ENCODE measurements at regions not wholly inside any gene's neighbourhood (a gene's known extent, or its start where the extent isn't known, plus 50 kb on each side); places are given as distances from the start of the nearest gene placed in this dataset.

GRCh38 chr14:57071639-57072038, 197.1 kb downstream of the EXOC5 start:
- Histone ChIP-seq H2AFZ (ENCODE audit: low read length) (no peak overlapping the region), H3K9ac (ENCODE audit: insufficient read depth, low read depth, low read length) (no peak overlapping the region), H3K4me3 (replicated peaks in 1 of 3; ENCODE audit: insufficient read depth in 1 of 3, low read depth in 2 of 3, low read length in 3 of 3) (no peak overlapping the region), H3K9me3 (ENCODE audit: low read length) (no peaks in the 10 kb centered on the region), H3K36me3 (replicated peaks in 1 of 2; ENCODE audit: control insufficient read depth in 1 of 2, insufficient read depth in 2 of 2, low read length in 2 of 2) (no peaks in the 10 kb centered on the region), H4K20me1 (ENCODE audit: insufficient read depth, low read length) (no peaks in the 10 kb centered on the region), H3K79me2 (ENCODE audit: insufficient read depth, low read length) (no peaks in the 10 kb centered on the region), H3K4me2 (ENCODE audit: low read depth, low read length) (no peak overlapping the region), H3K4me1 (ENCODE audit: insufficient read depth, low read length) (no peaks in the 10 kb centered on the region), H3K27me3 (ENCODE audit: control insufficient read depth in 1 of 2, insufficient read depth in 2 of 2, low read length in 2 of 2) (0 out of 5 replicates have a peak, but pooled peaks cover 0 to 10% of the 10 kb centered on the region in 2 experiments), H3K27ac (ENCODE audit: extremely low read length, insufficient read depth, low read length) (no peak overlapping the region)
- no peak for DNase-seq (ENCODE audit: low spot score)
- TF ChIP-seq ERF (CRISPR knock-in tag; IDR thresholded peaks at IDR 0.05), result no peak
- TF ChIP-seq MXD4 (CRISPR knock-in tag; IDR thresholded peaks at IDR 0.05), result no peak
- no peak for TF ChIP-seq SMC3 (IDR thresholded peaks at IDR 0.05; ENCODE audit: low read length)
- TF ChIP-seq FOXA3 (CRISPR knock-in tag; IDR thresholded peaks at IDR 0.05), result no peak
- no peak for TF ChIP-seq ZNF282 (IDR thresholded peaks at IDR 0.05; ENCODE audit: partially characterized antibody)
- TF ChIP-seq EHMT2 (IDR thresholded peaks at IDR 0.05; ENCODE audit: borderline replicate concordance, low read depth, low read length), result no peak
- TF ChIP-seq CBX5 (CRISPR knock-in tag; IDR thresholded peaks at IDR 0.05; ENCODE audit: borderline replicate concordance), result no peak
- TF ChIP-seq ZSCAN31 (CRISPR knock-in tag; IDR thresholded peaks at IDR 0.05; ENCODE audit: low read depth), result no peak
- TF ChIP-seq ZNF737 (CRISPR knock-in tag; IDR thresholded peaks at IDR 0.05; ENCODE audit: borderline replicate concordance), result no peak
- no peak for TF ChIP-seq ARNT2 (CRISPR knock-in tag; IDR thresholded peaks at IDR 0.05; ENCODE audit: low read depth)
- no peak for TF ChIP-seq ZFP41 (CRISPR knock-in tag; IDR thresholded peaks at IDR 0.05; ENCODE audit: borderline replicate concordance)
- TF ChIP-seq, protein P1, sequence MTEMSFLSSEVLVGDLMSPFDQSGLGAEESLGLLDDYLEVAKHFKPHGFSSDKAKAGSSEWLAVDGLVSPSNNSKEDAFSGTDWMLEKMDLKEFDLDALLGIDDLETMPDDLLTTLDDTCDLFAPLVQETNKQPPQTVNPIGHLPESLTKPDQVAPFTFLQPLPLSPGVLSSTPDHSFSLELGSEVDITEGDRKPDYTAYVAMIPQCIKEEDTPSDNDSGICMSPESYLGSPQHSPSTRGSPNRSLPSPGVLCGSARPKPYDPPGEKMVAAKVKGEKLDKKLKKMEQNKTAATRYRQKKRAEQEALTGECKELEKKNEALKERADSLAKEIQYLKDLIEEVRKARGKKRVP (CRISPR knock-in tag; IDR thresholded peaks at IDR 0.05), result no peak
- no peak for TF ChIP-seq CREM (IDR thresholded peaks at IDR 0.05)
- TF ChIP-seq CREM (CRISPR knock-in tag; IDR thresholded peaks at IDR 0.05), result no peak
- TF ChIP-seq, protein P2, sequence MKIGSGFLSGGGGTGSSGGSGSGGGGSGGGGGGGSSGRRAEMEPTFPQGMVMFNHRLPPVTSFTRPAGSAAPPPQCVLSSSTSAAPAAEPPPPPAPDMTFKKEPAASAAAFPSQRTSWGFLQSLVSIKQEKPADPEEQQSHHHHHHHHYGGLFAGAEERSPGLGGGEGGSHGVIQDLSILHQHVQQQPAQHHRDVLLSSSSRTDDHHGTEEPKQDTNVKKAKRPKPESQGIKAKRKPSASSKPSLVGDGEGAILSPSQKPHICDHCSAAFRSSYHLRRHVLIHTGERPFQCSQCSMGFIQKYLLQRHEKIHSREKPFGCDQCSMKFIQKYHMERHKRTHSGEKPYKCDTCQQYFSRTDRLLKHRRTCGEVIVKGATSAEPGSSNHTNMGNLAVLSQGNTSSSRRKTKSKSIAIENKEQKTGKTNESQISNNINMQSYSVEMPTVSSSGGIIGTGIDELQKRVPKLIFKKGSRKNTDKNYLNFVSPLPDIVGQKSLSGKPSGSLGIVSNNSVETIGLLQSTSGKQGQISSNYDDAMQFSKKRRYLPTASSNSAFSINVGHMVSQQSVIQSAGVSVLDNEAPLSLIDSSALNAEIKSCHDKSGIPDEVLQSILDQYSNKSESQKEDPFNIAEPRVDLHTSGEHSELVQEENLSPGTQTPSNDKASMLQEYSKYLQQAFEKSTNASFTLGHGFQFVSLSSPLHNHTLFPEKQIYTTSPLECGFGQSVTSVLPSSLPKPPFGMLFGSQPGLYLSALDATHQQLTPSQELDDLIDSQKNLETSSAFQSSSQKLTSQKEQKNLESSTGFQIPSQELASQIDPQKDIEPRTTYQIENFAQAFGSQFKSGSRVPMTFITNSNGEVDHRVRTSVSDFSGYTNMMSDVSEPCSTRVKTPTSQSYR (CRISPR knock-in tag; IDR thresholded peaks at IDR 0.05; ENCODE audit: borderline replicate concordance), result no peak
- TF ChIP-seq ZNF878 (CRISPR knock-in tag; IDR thresholded peaks at IDR 0.05), result no peak
- TF ChIP-seq ZNF687 (CRISPR knock-in tag; IDR thresholded peaks at IDR 0.05), result no peak
- no peak for TF ChIP-seq HCFC1 (IDR thresholded peaks at IDR 0.05; ENCODE audit: low read depth, low read length)
- TF ChIP-seq ZFP36L2 (CRISPR knock-in tag; IDR thresholded peaks at IDR 0.05), result no peak
- CTCF ChIA-PET (ENCODE audit: low intra/inter-chr PET ratio, low total read pairs), result no interaction called here
- in situ Hi-C loops (cut with HindIII; ENCODE audit: extremely low pct_ligation_motif_present, low pct_unique_long_range_greater_than_20kb) (loop anchor here (25.0 kb wide), 1 partner anchor 384 kb away; no protein-coding TSS in a partner anchor), intact Hi-C loops (cut with micrococcal nuclease; ENCODE audit: unreplicated experiment) (no loop called here)
- FAIRE-seq, result no peak
- POLR2A ChIA-PET, result no interaction called here
- no TSS peak for BruUV-seq (replicated peaks)
- WGBS (ENCODE audit: low lambda C conversion rate), result 0% methylated on average over 1 of the region's 1 CpG
- ATAC-seq, result no peak

All from HepG2 (cell line).